ENCODE measurements at regions not wholly inside any gene's neighbourhood (a gene's known extent, or its start where the extent isn't known, plus 50 kb on each side); places are given as distances from the start of the nearest gene placed in this dataset.

DNA sequence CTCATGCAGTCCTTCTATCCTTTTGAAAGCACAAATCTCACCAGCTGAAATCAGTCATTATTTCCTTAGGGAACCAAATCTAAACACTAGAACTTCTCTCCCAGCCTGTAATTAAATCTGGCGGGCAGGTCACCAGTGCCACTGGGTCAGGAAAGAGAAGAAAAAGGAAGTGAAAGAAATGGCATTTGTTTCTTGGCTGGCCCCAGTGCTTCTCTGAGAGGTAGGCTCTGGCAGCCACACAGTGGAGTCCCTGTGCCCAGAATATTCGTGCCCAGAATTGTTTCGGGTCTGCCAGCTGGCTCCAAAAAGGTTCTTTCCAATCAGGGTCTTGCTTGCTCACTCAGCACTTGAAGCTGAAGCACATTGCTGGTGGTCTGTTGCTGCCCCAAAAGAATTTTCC lies 133.9 kb upstream of the MTAP start:
- TF ChIP-seq CTCF (IDR thresholded peaks at IDR 0.05) (no peak), POLR2A (IDR thresholded peaks at IDR 0.05) (no peak)
